H9 (cell line): ENCODE measurements at regions not wholly inside any gene's neighbourhood (a gene's known extent, or its start where the extent isn't known, plus 50 kb on each side); places are given as distances from the start of the nearest gene placed in this dataset.

ENCODE experiments used
- DNase-seq: peaks from one replicate; pipeline ENCODE4 v3.0.0-alpha.2; 2017
- H2AFZ ChIP-seq: one replicate; pipeline ENCODE4 v1.6.1; 2013; ENCODE audit warnings: mild to moderate bottlenecking, low read length, control low read depth, moderate library complexity
- H2AK5ac ChIP-seq: 2 replicates; pipeline ENCODE4 v1.6.1; 2013; ENCODE audit warnings: low read length, control low read depth, mixed read lengths; ENCODE audit not compliant: insufficient read length
- H2BK120ac ChIP-seq: one replicate; pipeline ENCODE4 v1.6.1; 2013; ENCODE audit warnings: low read depth, mild to moderate bottlenecking, low read length, control low read depth, inconsistent platforms; ENCODE audit not compliant: poor library complexity, severe bottlenecking
- H2BK12ac ChIP-seq: 2 replicates; pipeline ENCODE4 v1.6.1; 2013; ENCODE audit warnings: low read length, control low read depth, mixed read lengths, low read depth; ENCODE audit not compliant: insufficient read length
- H2BK15ac ChIP-seq: 2 replicates; pipeline ENCODE4 v1.6.1; 2013; ENCODE audit warnings: low read depth, low read length, control low read depth
- H2BK20ac ChIP-seq: one replicate; pipeline ENCODE4 v1.6.1; 2013; ENCODE audit warnings: low read depth, mild to moderate bottlenecking, low read length, control low read depth, inconsistent platforms; ENCODE audit not compliant: poor library complexity, severe bottlenecking
- H2BK5ac ChIP-seq: 2 replicates; pipeline ENCODE4 v1.6.1; 2013; ENCODE audit warnings: low read length, control low read depth, mixed read lengths; ENCODE audit not compliant: insufficient read length
- H3K14ac ChIP-seq: 2 replicates; pipeline ENCODE4 v1.6.1; 2013; ENCODE audit warnings: low read length, control low read depth; ENCODE audit not compliant: insufficient read depth
- H3K18ac ChIP-seq: 2 replicates; pipeline ENCODE4 v1.6.1; 2013; ENCODE audit warnings: low read depth, mild to moderate bottlenecking, mixed read lengths, low read length, control low read depth; ENCODE audit not compliant: insufficient read length
- H3K23ac ChIP-seq: 2 replicates; pipeline ENCODE4 v1.6.1; 2013; ENCODE audit warnings: low read length, control low read depth, mixed read lengths, low read depth; ENCODE audit not compliant: insufficient read length
- H3K23me2 ChIP-seq: 2 replicates; pipeline ENCODE4 v1.6.1; 2013; ENCODE audit warnings: low read depth, mild to moderate bottlenecking, mixed read lengths, low read length, control low read depth; ENCODE audit not compliant: insufficient read length, poor library complexity, severe bottlenecking
- H3K27ac ChIP-seq: 2 replicates; pipeline ENCODE4 v1.5.1; 2013; ENCODE audit warnings: low read length, control low read depth, mixed read lengths, low read depth; ENCODE audit not compliant: insufficient read length
- H3K27me3 ChIP-seq: 2 replicates; pipeline ENCODE4 v1.6.1; 2013; ENCODE audit warnings: low read length, control low read depth, inconsistent platforms; ENCODE audit not compliant: insufficient read depth
- H3K4ac ChIP-seq: 2 replicates; pipeline ENCODE4 v1.6.1; 2013; ENCODE audit warnings: low read depth, mild to moderate bottlenecking, control low read depth, inconsistent platforms, low read length, moderate library complexity
- H3K4me1 ChIP-seq: 2 replicates; pipeline ENCODE4 v1.6.1; 2013; ENCODE audit warnings: low read length, control low read depth, inconsistent platforms; ENCODE audit not compliant: insufficient read depth
- H3K4me2 ChIP-seq: 2 replicates; pipeline ENCODE4 v1.6.1; 2013; ENCODE audit warnings: low read length, control low read depth, mixed read lengths; ENCODE audit not compliant: insufficient read length, insufficient read depth
- H3K56ac ChIP-seq: 2 replicates; pipeline ENCODE4 v1.6.1; 2013; ENCODE audit warnings: low read depth, mild to moderate bottlenecking, mixed read lengths, low read length, control low read depth; ENCODE audit not compliant: insufficient read length
- H3K79me1 ChIP-seq: 2 replicates; pipeline ENCODE4 v1.6.1; 2013; ENCODE audit warnings: low read depth, mild to moderate bottlenecking, moderate library complexity, low read length, control low read depth, inconsistent platforms; ENCODE audit not compliant: insufficient read depth, poor library complexity, severe bottlenecking
- H3K79me2 ChIP-seq: 2 replicates; pipeline ENCODE4 v1.6.1; 2013; ENCODE audit warnings: low read length, control low read depth, inconsistent platforms; ENCODE audit not compliant: insufficient read depth
- H3K9ac ChIP-seq: 2 replicates; pipeline ENCODE4 v1.6.1; 2013; ENCODE audit warnings: low read length, control low read depth, mixed read lengths; ENCODE audit not compliant: insufficient read length; ENCODE audit errors: extremely low read depth
- H3K9me3 ChIP-seq: one replicate; pipeline ENCODE4 v1.6.1; 2013; ENCODE audit warnings: low read depth, low read length, inconsistent platforms; ENCODE audit not compliant: control insufficient read depth
- H3T11ph ChIP-seq: one replicate; pipeline ENCODE4 v1.6.1; 2013; ENCODE audit warnings: mild to moderate bottlenecking, low read length, control low read depth, inconsistent platforms
- H4K20me1 ChIP-seq: one replicate; pipeline ENCODE4 v1.6.1; 2013; ENCODE audit not compliant: control insufficient read depth, insufficient read length, insufficient read depth
- H4K5ac ChIP-seq: 2 replicates; pipeline ENCODE4 v1.6.1; 2013; ENCODE audit warnings: low read depth, mild to moderate bottlenecking, mixed read lengths, low read length, control low read depth; ENCODE audit not compliant: insufficient read length
- H4K8ac ChIP-seq: replicated peaks from 2 replicates; pipeline ENCODE4 v1.6.1; 2013; ENCODE audit warnings: low read length, control low read depth, mixed read lengths, low read depth; ENCODE audit not compliant: insufficient read length
- H4K91ac ChIP-seq: 2 replicates; pipeline ENCODE4 v1.6.1; 2013; ENCODE audit warnings: low read depth, mild to moderate bottlenecking, moderate library complexity, mixed read lengths, low read length, control low read depth; ENCODE audit not compliant: insufficient read length
- H3K27ac Mint-ChIP-seq, 3 experiments: 2 replicates in 2 of 3; 3 replicates in 1 of 3; pipeline ENCODE4 v1.8.0; 2020 to 2021; ENCODE audit warnings: mixed read lengths in 3 of 3, mild to moderate bottlenecking in 1 of 3, moderate library complexity in 1 of 3
- H3K27me3 Mint-ChIP-seq: 2 replicates; pipeline ENCODE4 v1.8.0; 2021; ENCODE audit warnings: low read depth, mild to moderate bottlenecking, moderate library complexity, mixed read lengths
- H3K36me3 Mint-ChIP-seq, 3 experiments: 2 replicates in 2 of 3; 3 replicates in 1 of 3; pipeline ENCODE4 v1.8.0; 2020 to 2021; ENCODE audit warnings: low read depth in 3 of 3, mixed read lengths in 3 of 3; ENCODE audit not compliant: insufficient read depth in 1 of 3
- H3K4me1 Mint-ChIP-seq, 2 experiments: 2 replicates each; pipeline ENCODE4 v1.8.0; 2020; ENCODE audit warnings: mixed read lengths in 2 of 2
- H3K4me3 Mint-ChIP-seq, 2 experiments: 2 replicates in 1 of 2; 3 replicates in 1 of 2; pipeline ENCODE4 v1.8.0; 2020 to 2021; ENCODE audit warnings: mild to moderate bottlenecking in 2 of 2, mixed read lengths in 2 of 2, moderate library complexity in 1 of 2
- H3K9me3 Mint-ChIP-seq, 2 experiments: 2 replicates in 1 of 2; 3 replicates in 1 of 2; pipeline ENCODE4 v1.8.0; 2020; ENCODE audit warnings: mild to moderate bottlenecking in 2 of 2, mixed read lengths in 2 of 2, moderate library complexity in 1 of 2
- CTCF ChIP-seq: fragments of 200-600 bp; sonication (generic); conservative IDR thresholded peaks from 3 replicates; pipeline ENCODE4 v1.8.0; 2021; ENCODE audit warnings: antibody characterized with exemption, mild to moderate bottlenecking
- WGBS: extraction: QIAGEN DNeasy Blood & Tissue Kit; methylation state at CpG from one replicate; pipeline ENCODE4 v1.1.7; 2013; ENCODE audit warnings: missing lambda C conversion rate, low lambda C conversion rate, mixed read lengths; ENCODE audit not compliant: insufficient read length; ENCODE audit errors: extremely low coverage; 5-methylcytosine and 5-hydroxymethylcytosine counted together

- Histone ChIP-seq H3K23me2 (no peaks in the 10 kb centered on the region), H3K4me1 (peaks cover 5% of the 10 kb centered on the region; the same call in 1 of the 2 replicates), H3K79me1 (no peaks in the 10 kb centered on the region), H3K9me3 (no peaks in the 10 kb centered on the region), H3K79me2 (no peaks in the 10 kb centered on the region), H2BK5ac (no peak overlapping the region), H2BK120ac (no peak overlapping the region), H3K4me2 (peak overlapping the region; percentile 9), H3K56ac (no peak overlapping the region), H4K20me1 (no peaks in the 10 kb centered on the region), H2BK20ac (no peak overlapping the region), H3K23ac (no peak overlapping the region), H3K14ac (no peak overlapping the region), H3K4ac (no peak overlapping the region), H3K27me3 (no peaks in the 10 kb centered on the region), H2AK5ac (no peak overlapping the region), H4K91ac (no peak overlapping the region), H3K18ac (no peak overlapping the region), H2AFZ (no peak overlapping the region), H2BK15ac (no peak overlapping the region), H3T11ph (no peak overlapping the region), H3K27ac (no peak overlapping the region), H4K8ac (no peak overlapping the region), H4K5ac (no peak overlapping the region), H2BK12ac (no peak overlapping the region), H3K9ac (no peak overlapping the region)
- TF ChIP-seq CTCF, result no peak
- no CpG with 5 or more reads among the region's 4 CpGs for WGBS
- H3K4me3 Mint-ChIP-seq, result no peak overlapping the region
- DNase-seq, result peak; percentile 54
- peaks cover 3% of the 10 kb centered on the region for H3K27me3 Mint-ChIP-seq
- 0 out of 7 replicates have a peak, but pooled peaks cover 0 to 4% (median 0%) of the 10 kb centered on the region in 3 experiments for H3K36me3 Mint-ChIP-seq
- peaks cover 0 to 2% of the 10 kb centered on the region in 2 experiments; a peak in 2 of 5 replicates for H3K9me3 Mint-ChIP-seq
- H3K4me1 Mint-ChIP-seq, result peaks cover 39 to 54% of the 10 kb centered on the region in 2 experiments
- H3K27ac Mint-ChIP-seq, result peak overlapping the region in 2 of 3 experiments; percentile 4 to 8; a peak in 4 of 7 replicates
These were observed 207.5 kb upstream of the ZBED5 start for GRCh38 chr11:11065396-11065795.
